Fibroblast of skin of abdomen (primary cell): ENCODE measurements at regions not wholly inside any gene's neighbourhood (a gene's known extent, or its start where the extent isn't known, plus 50 kb on each side); places are given as distances from the start of the nearest gene placed in this dataset.

Experiments used
- DNase-seq: peaks from one replicate; pipeline ENCODE4 v3.0.0-alpha.2; 2013

- DNase-seq: no peak
Measured at GRCh38 chr22:27372969-27373670, 428.4 kb downstream of the MN1 start.

- no peak for DNase-seq
Measured at GRCh38 chr22:27377501-27378295, 423.9 kb downstream of the MN1 start.

- peak; percentile 64 for DNase-seq
Measured at GRCh38 chr22:27378311-27378800, 423.2 kb downstream of the MN1 start.

- no peak for DNase-seq
Measured at GRCh38 chr22:27378995-27379394, 422.6 kb downstream of the MN1 start.

- DNase-seq: no peak
Measured at GRCh38 chr22:27380855-27381254, 420.7 kb downstream of the MN1 start.

- DNase-seq: no peak
Measured at GRCh38 chr22:27381552-27381951, 420.0 kb downstream of the MN1 start.

GRCh38 chr22:27381960-27382742 lies 419.4 kb downstream of the MN1 start:
- DNase-seq: no peak

- no peak for DNase-seq
Measured at GRCh38 chr22:27382947-27383346, 418.6 kb downstream of the MN1 start.

GRCh38 chr22:27383896-27384295 lies 417.7 kb downstream of the MN1 start:
- no peak for DNase-seq

GRCh38 chr22:27385261-27385998 lies 416.1 kb downstream of the MN1 start:
- no peak for DNase-seq

- DNase-seq: no peak
Measured at GRCh38 chr22:27386186-27386585, 415.4 kb downstream of the MN1 start.

GRCh38 chr22:27387561-27387960 lies 414.0 kb downstream of the MN1 start:
- no peak for DNase-seq

- DNase-seq: no peak
Measured at GRCh38 chr22:27388090-27388600, 413.4 kb downstream of the MN1 start.

GRCh38 chr22:27389727-27390075 lies 411.9 kb downstream of the MN1 start:
- no peak for DNase-seq

GRCh38 chr22:27391092-27391770 lies 410.3 kb downstream of the MN1 start:
- peak; percentile 38 for DNase-seq

GRCh38 chr22:27393371-27393770 lies 408.2 kb downstream of the MN1 start:
- no peak for DNase-seq

GRCh38 chr22:27394806-27395404 lies 406.7 kb downstream of the MN1 start:
- no peak for DNase-seq

- no peak for DNase-seq
Measured at GRCh38 chr22:27397036-27397953, 404.3 kb downstream of the MN1 start.

GRCh38 chr22:27397954-27398342 lies 403.6 kb downstream of the MN1 start:
- peak; percentile 41 for DNase-seq

- DNase-seq: peak; percentile 38
Measured at GRCh38 chr22:27399161-27399560, 402.4 kb downstream of the MN1 start.
